ENCODE measurements at regions not wholly inside any gene's neighbourhood (a gene's known extent, or its start where the extent isn't known, plus 50 kb on each side); places are given as distances from the start of the nearest gene placed in this dataset.
A peak's percentile ranks its signal among the peaks of the same experiment; 100 is the strongest.
"Not testable (repeated sequence)": the region's sequence is repeated elsewhere in the genome, so short reads cannot be mapped to it uniquely, and the experiment has no call there.

GRCh38 chr3:164458986-164459385 lies 619.3 kb downstream of the SI start:
- DNase-seq: no peak

GRCh38 chr3:164453714-164454113 lies 624.6 kb downstream of the SI start:
- no peak for DNase-seq

- no peak for DNase-seq
Observed at GRCh38 chr3:164452707-164453106, 625.6 kb downstream of the SI start.

- peak; percentile 95 for DNase-seq
Observed at GRCh38 chr3:164451072-164451910, 627.0 kb downstream of the SI start.

GRCh38 chr3:164450276-164450905 lies 627.9 kb downstream of the SI start:
- no peak for DNase-seq

GRCh38 chr3:164419220-164419619 lies 659.1 kb downstream of the SI start:
- DNase-seq: no peak

GRCh38 chr3:164418414-164418813 lies 659.9 kb downstream of the SI start:
- DNase-seq: peak; percentile 99

GRCh38 chr3:164417955-164418354 lies 660.3 kb downstream of the SI start:
- DNase-seq: no peak

GRCh38 chr3:164416491-164417222 lies 661.6 kb downstream of the SI start:
- no peak for DNase-seq

- no peak for DNase-seq
Observed at GRCh38 chr3:164408326-164408725, 670.0 kb downstream of the SI start.

GRCh38 chr3:164407111-164407510 lies 671.2 kb downstream of the SI start:
- DNase-seq: no peak

GRCh38 chr3:164406281-164406680 lies 672.0 kb downstream of the SI start:
- no peak for DNase-seq

- no peak for DNase-seq
Observed at GRCh38 chr3:164401923-164402322, 676.4 kb downstream of the SI start.

- not testable (repeated sequence) for DNase-seq
Observed at GRCh38 chr3:164401440-164401839, 676.9 kb downstream of the SI start.

GRCh38 chr3:164397462-164397861 lies 680.8 kb downstream of the SI start:
- DNase-seq: no peak

GRCh38 chr3:164393171-164393570 lies 685.1 kb downstream of the SI start:
- no peak for DNase-seq

- no peak for DNase-seq
Observed at GRCh38 chr3:164390046-164390445, 688.2 kb downstream of the SI start.

- DNase-seq: no peak
Observed at GRCh38 chr3:164387236-164387635, 691.1 kb downstream of the SI start.

- no peak for DNase-seq
Observed at GRCh38 chr3:164380156-164380555, 698.1 kb downstream of the SI start.

- no peak for DNase-seq
Observed at GRCh38 chr3:164377466-164377865, 700.8 kb downstream of the SI start.

GRCh38 chr3:164375995-164376394 lies 702.3 kb downstream of the SI start:
- no peak for DNase-seq

GRCh38 chr3:164375538-164375937 lies 702.8 kb downstream of the SI start:
- DNase-seq: no peak

- no peak for DNase-seq
Observed at GRCh38 chr3:164371681-164372080, 706.6 kb downstream of the SI start.

- DNase-seq: no peak
Observed at GRCh38 chr3:164370970-164371369, 707.3 kb downstream of the SI start.
